ENCODE measurements at regions not wholly inside any gene's neighbourhood (a gene's known extent, or its start where the extent isn't known, plus 50 kb on each side); places are given as distances from the start of the nearest gene placed in this dataset. TPM values are rescaled to one million over a fixed set of nuclear protein-coding genes. Genes with fewer than 3 reads are reported as not detected.

Small RNA genes lying in the stretch of these regions (small RNA-seq; reads per million reads assigned to genes)
- gene RNA5SP309 (ENCODE audit: insufficient read depth), result not detected
